Type B pancreatic cell (in vitro differentiated cells): ENCODE measurements at regions not wholly inside any gene's neighbourhood (a gene's known extent, or its start where the extent isn't known, plus 50 kb on each side); places are given as distances from the start of the nearest gene placed in this dataset.
A peak's percentile ranks its signal among the peaks of the same experiment; 100 is the strongest.
"Not testable (repeated sequence)": the region's sequence is repeated elsewhere in the genome, so short reads cannot be mapped to it uniquely, and the experiment has no call there.

Experiments used
- DNase-seq: peaks from one replicate; pipeline ENCODE4 v3.0.0; 2021; ENCODE audit warnings: mixed read lengths; ENCODE audit not compliant: unreplicated experiment; ENCODE audit errors: extremely low spot score
- H3K27ac Mint-ChIP-seq: 2 replicates; pipeline ENCODE4 v1.8.0; 2021; ENCODE audit warnings: mild to moderate bottlenecking, mixed read lengths
- H3K27me3 Mint-ChIP-seq: 2 replicates; pipeline ENCODE4 v1.8.0; 2021; ENCODE audit warnings: mixed read lengths
- H3K36me3 Mint-ChIP-seq: 2 replicates; pipeline ENCODE4 v1.8.0; 2021; ENCODE audit warnings: mixed read lengths
- H3K4me1 Mint-ChIP-seq: one replicate; pipeline ENCODE4 v1.8.0; 2021; ENCODE audit warnings: mixed read lengths; ENCODE audit not compliant: unreplicated experiment
- H3K4me3 Mint-ChIP-seq: 2 replicates; pipeline ENCODE4 v1.8.0; 2021; ENCODE audit warnings: mild to moderate bottlenecking, mixed read lengths
- H3K9me3 Mint-ChIP-seq: 2 replicates; pipeline ENCODE4 v1.8.0; 2021; ENCODE audit warnings: mixed read lengths
- CTCF ChIP-seq: fragments of 200-600 bp; sonication (generic); conservative IDR thresholded peaks from 2 replicates; pipeline ENCODE4 v1.5.0; 2021; ENCODE audit warnings: antibody characterized with exemption, mild to moderate bottlenecking

- H3K27ac Mint-ChIP-seq: peak overlapping the region; percentile 10
- H3K36me3 Mint-ChIP-seq: peaks cover 4% of the 10 kb centered on the region
- TF ChIP-seq CTCF: no peak
- DNase-seq: no peak
- peaks cover 5% of the 10 kb centered on the region for H3K4me1 Mint-ChIP-seq
- H3K9me3 Mint-ChIP-seq: no peaks in the 10 kb centered on the region
- H3K4me3 Mint-ChIP-seq: no peak overlapping the region
- peaks cover 21% of the 10 kb centered on the region for H3K27me3 Mint-ChIP-seq
Observed at GRCh38 chr14:82667501-82667900, 1133.8 kb upstream of the SEL1L start.

GRCh38 chr14:82676403-82676802 is 1142.8 kb upstream of the SEL1L start:
- H3K4me3 Mint-ChIP-seq: no peak overlapping the region
- no peaks in the 10 kb centered on the region for H3K4me1 Mint-ChIP-seq
- no peaks in the 10 kb centered on the region for H3K9me3 Mint-ChIP-seq
- no peak for DNase-seq
- H3K36me3 Mint-ChIP-seq: no peaks in the 10 kb centered on the region
- no peak overlapping the region for H3K27ac Mint-ChIP-seq
- H3K27me3 Mint-ChIP-seq: no peaks in the 10 kb centered on the region
- TF ChIP-seq CTCF: no peak

GRCh38 chr14:82689948-82690347 is 1156.3 kb upstream of the SEL1L start:
- TF ChIP-seq CTCF: no peak
- H3K4me1 Mint-ChIP-seq: no peaks in the 10 kb centered on the region
- H3K36me3 Mint-ChIP-seq: no peaks in the 10 kb centered on the region
- H3K4me3 Mint-ChIP-seq: no peak overlapping the region
- no peak overlapping the region for H3K27ac Mint-ChIP-seq
- no peaks in the 10 kb centered on the region for H3K27me3 Mint-ChIP-seq
- DNase-seq: no peak
- peaks cover 6% of the 10 kb centered on the region for H3K9me3 Mint-ChIP-seq

- not testable (repeated sequence) for H3K4me3 Mint-ChIP-seq, H3K27me3 Mint-ChIP-seq, H3K4me1 Mint-ChIP-seq, H3K36me3 Mint-ChIP-seq, H3K9me3 Mint-ChIP-seq, DNase-seq
- H3K27ac Mint-ChIP-seq: peak overlapping the region; percentile 52
Observed at GRCh38 chr14:82691191-82691590, 1157.5 kb upstream of the SEL1L start.

- Mint-ChIP-seq H3K9me3 (peaks cover 10% of the 10 kb centered on the region), H3K4me1 (no peaks in the 10 kb centered on the region), H3K36me3 (no peaks in the 10 kb centered on the region), H3K27ac (no peak overlapping the region), H3K4me3 (no peak overlapping the region), H3K27me3 (no peaks in the 10 kb centered on the region)
- DNase-seq: no peak
- TF ChIP-seq CTCF: no peak
Observed at GRCh38 chr14:82694820-82695219, 1161.2 kb upstream of the SEL1L start.

- Mint-ChIP-seq H3K27ac (no peak overlapping the region), H3K4me3 (no peak overlapping the region), H3K9me3 (peaks cover 4% of the 10 kb centered on the region), H3K36me3 (peaks cover 15% of the 10 kb centered on the region), H3K27me3 (no peaks in the 10 kb centered on the region), H3K4me1 (no peaks in the 10 kb centered on the region)
- DNase-seq: no peak
- TF ChIP-seq CTCF: no peak
Observed at GRCh38 chr14:82704218-82704617, 1170.6 kb upstream of the SEL1L start.
